ENCODE measurements at regions not wholly inside any gene's neighbourhood (a gene's known extent, or its start where the extent isn't known, plus 50 kb on each side); places are given as distances from the start of the nearest gene placed in this dataset.

DNA sequence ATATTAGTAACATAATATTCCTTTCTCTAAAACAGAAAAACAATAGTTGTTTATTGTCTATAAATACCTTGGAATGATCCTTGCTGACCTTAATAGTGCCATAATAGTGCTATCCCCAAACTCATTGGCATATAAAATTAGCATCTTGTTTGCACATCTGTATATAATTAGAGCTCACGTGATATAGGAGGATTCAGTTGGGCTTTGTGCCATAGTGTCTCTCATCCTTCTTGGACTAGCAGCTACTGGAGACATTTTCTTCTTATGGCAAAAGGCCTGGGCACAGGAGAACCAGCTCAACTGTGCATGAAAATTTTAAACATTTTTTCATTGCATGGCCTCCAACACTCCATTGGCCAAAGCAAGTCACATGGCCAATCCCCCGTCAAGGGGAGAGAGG lies 342.5 kb downstream of the SPATA31D1 start:
- Histone ChIP-seq H3K27me3 (ENCODE audit: control insufficient read depth in 1 of 2, insufficient read depth in 2 of 2, low read length in 2 of 2) (no peaks in the 10 kb centered on the region), H3K4me3 (ENCODE audit: low read depth in 1 of 2, low read length in 2 of 2) (no peak overlapping the region), H3K27ac (ENCODE audit: low read depth, low read length) (no peak overlapping the region), H3K9ac (ENCODE audit: low read depth in 1 of 2, low read length in 2 of 2) (no peak overlapping the region), H3K4me1 (ENCODE audit: control insufficient read depth in 1 of 2, insufficient read depth in 2 of 2, low read length in 2 of 2) (no peaks in the 10 kb centered on the region), H3K36me3 (ENCODE audit: control insufficient read depth in 1 of 2, insufficient read depth in 2 of 2, low read length in 2 of 2) (no peaks in the 10 kb centered on the region), H3K9me3 (ENCODE audit: control insufficient read depth in 1 of 2, low read length in 2 of 2) (no peaks in the 10 kb centered on the region)

DNA sequence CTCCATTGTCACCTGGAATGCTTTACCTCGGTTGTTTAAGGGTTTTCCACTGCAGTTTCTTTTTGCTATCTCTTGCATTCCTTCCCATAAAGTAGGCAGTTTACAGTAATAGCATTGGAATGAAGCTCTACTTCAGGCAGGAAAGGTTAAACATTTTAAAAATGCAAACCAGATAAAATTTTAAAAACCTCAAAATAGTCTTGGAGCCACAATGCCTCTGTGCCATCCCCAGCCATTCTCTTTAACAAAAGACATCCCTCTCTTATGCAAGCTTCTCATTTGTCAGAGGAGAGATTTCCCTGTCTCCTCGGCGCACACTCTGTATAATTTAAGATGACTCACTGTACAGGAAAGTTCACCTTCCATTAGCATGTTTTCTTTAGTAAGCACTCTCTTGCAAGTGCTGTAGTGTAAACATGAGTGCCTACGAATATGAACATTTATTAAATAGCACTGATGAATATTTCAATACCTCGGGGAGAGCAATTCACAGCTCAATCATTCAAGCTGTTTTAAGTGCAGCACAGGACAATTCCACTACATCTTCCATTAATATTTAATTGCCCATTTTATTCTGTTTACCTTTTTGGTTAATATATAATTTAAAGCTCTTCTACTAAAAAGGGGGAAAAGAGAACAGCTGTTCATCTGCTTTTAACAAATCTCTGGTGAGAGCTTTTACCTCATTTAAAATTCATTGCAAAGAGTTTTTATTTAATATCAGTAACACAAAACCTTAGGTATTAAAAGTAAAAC lies 343.6 kb downstream of the SPATA31D1 start:
- Histone ChIP-seq H3K9me3 (ENCODE audit: control insufficient read depth in 1 of 2, low read length in 2 of 2) (no peaks in the 10 kb centered on the region), H3K9ac (ENCODE audit: low read depth in 1 of 2, low read length in 2 of 2) (no peak overlapping the region), H3K4me3 (ENCODE audit: low read depth in 1 of 2, low read length in 2 of 2) (no peak overlapping the region), H3K27ac (ENCODE audit: low read depth, low read length) (no peak overlapping the region), H3K4me1 (ENCODE audit: control insufficient read depth in 1 of 2, insufficient read depth in 2 of 2, low read length in 2 of 2) (no peaks in the 10 kb centered on the region), H3K36me3 (ENCODE audit: control insufficient read depth in 1 of 2, insufficient read depth in 2 of 2, low read length in 2 of 2) (no peaks in the 10 kb centered on the region), H3K27me3 (ENCODE audit: control insufficient read depth in 1 of 2, insufficient read depth in 2 of 2, low read length in 2 of 2) (no peaks in the 10 kb centered on the region)

DNA sequence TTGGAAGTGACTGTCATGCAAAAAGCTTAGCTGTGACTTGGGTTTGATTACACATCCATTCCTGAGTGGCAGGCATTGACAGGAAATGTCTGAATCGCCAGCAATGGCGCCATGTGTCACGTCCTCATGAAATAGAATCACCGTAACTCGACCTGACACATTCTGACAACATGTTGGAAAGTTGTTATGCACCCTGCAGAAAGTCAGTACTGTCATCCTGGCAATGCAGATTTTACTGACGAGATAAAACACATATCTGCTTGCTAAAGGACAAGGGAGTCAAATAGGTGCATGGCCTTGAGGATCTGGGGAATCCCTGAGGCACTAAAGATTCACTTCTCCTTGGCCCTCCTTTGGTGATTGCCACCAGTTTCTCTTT lies 344.2 kb downstream of the SPATA31D1 start:
- Histone ChIP-seq H3K27ac (ENCODE audit: low read depth, low read length) (no peak overlapping the region), H3K9ac (ENCODE audit: low read depth in 1 of 2, low read length in 2 of 2) (no peak overlapping the region), H3K9me3 (ENCODE audit: control insufficient read depth in 1 of 2, low read length in 2 of 2) (no peaks in the 10 kb centered on the region), H3K4me3 (ENCODE audit: low read depth in 1 of 2, low read length in 2 of 2) (no peak overlapping the region), H3K27me3 (ENCODE audit: control insufficient read depth in 1 of 2, insufficient read depth in 2 of 2, low read length in 2 of 2) (no peaks in the 10 kb centered on the region), H3K4me1 (ENCODE audit: control insufficient read depth in 1 of 2, insufficient read depth in 2 of 2, low read length in 2 of 2) (no peaks in the 10 kb centered on the region), H3K36me3 (ENCODE audit: control insufficient read depth in 1 of 2, insufficient read depth in 2 of 2, low read length in 2 of 2) (no peaks in the 10 kb centered on the region)

DNA sequence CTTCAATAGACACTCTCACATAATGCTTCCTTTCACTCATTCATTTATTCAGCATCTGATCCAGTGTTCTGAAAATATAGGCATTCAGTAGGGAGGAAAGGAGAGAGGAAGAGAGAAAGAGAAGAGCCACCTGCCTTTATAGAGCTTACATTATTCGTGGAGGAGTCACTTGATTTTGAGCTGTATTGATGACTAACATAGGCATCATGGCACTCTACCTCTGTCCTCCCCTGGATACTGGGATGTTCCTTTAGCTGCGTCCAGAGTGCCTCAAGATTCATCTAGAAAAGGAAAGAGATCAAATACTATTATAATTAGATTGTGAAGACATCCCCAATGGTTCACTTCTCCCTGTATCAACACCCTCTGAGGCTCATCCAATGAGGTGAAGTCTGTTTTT lies 345.1 kb downstream of the SPATA31D1 start:
- Histone ChIP-seq H3K4me1 (ENCODE audit: control insufficient read depth in 1 of 2, insufficient read depth in 2 of 2, low read length in 2 of 2) (no peaks in the 10 kb centered on the region), H3K27ac (ENCODE audit: low read depth, low read length) (no peak overlapping the region), H3K4me3 (ENCODE audit: low read depth in 1 of 2, low read length in 2 of 2) (no peak overlapping the region), H3K27me3 (ENCODE audit: control insufficient read depth in 1 of 2, insufficient read depth in 2 of 2, low read length in 2 of 2) (no peaks in the 10 kb centered on the region), H3K9me3 (ENCODE audit: control insufficient read depth in 1 of 2, low read length in 2 of 2) (no peaks in the 10 kb centered on the region), H3K36me3 (ENCODE audit: control insufficient read depth in 1 of 2, insufficient read depth in 2 of 2, low read length in 2 of 2) (no peaks in the 10 kb centered on the region), H3K9ac (ENCODE audit: low read depth in 1 of 2, low read length in 2 of 2) (no peak overlapping the region)

DNA sequence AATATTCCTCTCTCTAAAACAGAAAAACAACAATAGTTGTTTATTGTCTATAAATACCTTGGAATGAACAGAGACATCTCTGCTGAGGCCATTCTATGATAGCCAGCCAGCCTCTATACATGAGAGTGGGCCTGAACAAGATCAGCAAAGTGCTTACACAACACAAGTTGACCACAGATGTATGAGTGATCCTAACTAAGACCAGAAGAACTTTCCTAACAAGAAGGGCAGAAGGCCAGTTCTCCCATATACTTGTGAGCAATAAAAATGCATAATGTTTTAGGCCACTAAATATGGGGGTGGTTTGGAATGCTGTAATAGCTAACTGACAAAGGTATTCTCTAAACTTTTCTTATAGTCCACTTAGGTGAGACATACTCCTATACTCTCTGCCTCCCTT lies 345.7 kb downstream of the SPATA31D1 start:
- H3K9ac ChIP-seq (ENCODE audit: low read depth in 1 of 2, low read length in 2 of 2), result no peak overlapping the region
- H3K27ac ChIP-seq (ENCODE audit: low read depth, low read length), result no peak overlapping the region
- no peaks in the 10 kb centered on the region for H3K36me3 ChIP-seq (ENCODE audit: control insufficient read depth in 1 of 2, insufficient read depth in 2 of 2, low read length in 2 of 2)
- H3K9me3 ChIP-seq (ENCODE audit: control insufficient read depth in 1 of 2, low read length in 2 of 2), result no peaks in the 10 kb centered on the region
- H3K27me3 ChIP-seq (ENCODE audit: control insufficient read depth in 1 of 2, insufficient read depth in 2 of 2, low read length in 2 of 2), result no peaks in the 10 kb centered on the region
- no peak overlapping the region for H3K4me3 ChIP-seq (ENCODE audit: low read depth in 1 of 2, low read length in 2 of 2)
- no peaks in the 10 kb centered on the region for H3K4me1 ChIP-seq (ENCODE audit: control insufficient read depth in 1 of 2, insufficient read depth in 2 of 2, low read length in 2 of 2)

DNA sequence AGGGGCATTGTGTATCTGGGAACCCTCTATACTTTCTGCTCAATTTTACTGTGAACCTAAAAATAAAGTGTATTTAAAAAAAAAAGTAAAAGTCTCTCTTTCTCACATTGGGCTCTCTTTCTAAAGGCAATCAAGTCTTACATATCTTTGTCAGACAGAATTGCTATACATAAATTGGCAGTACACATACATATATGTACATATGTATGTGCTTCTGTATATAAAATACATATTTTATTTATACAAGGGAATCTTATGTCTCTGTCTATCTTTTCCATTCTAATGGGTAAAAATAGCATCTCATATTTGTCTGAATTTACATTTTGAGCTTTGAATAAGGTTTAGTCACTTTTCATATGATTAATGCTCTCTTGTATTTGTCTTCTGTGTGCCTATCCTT lies 348.8 kb downstream of the SPATA31D1 start:
- Histone ChIP-seq H3K27me3 (ENCODE audit: control insufficient read depth in 1 of 2, insufficient read depth in 2 of 2, low read length in 2 of 2) (no peaks in the 10 kb centered on the region), H3K9ac (ENCODE audit: low read depth in 1 of 2, low read length in 2 of 2) (no peak overlapping the region), H3K4me1 (ENCODE audit: control insufficient read depth in 1 of 2, insufficient read depth in 2 of 2, low read length in 2 of 2) (no peaks in the 10 kb centered on the region), H3K4me3 (ENCODE audit: low read depth in 1 of 2, low read length in 2 of 2) (no peak overlapping the region), H3K9me3 (ENCODE audit: control insufficient read depth in 1 of 2, low read length in 2 of 2) (no peaks in the 10 kb centered on the region), H3K27ac (ENCODE audit: low read depth, low read length) (no peak overlapping the region), H3K36me3 (ENCODE audit: control insufficient read depth in 1 of 2, insufficient read depth in 2 of 2, low read length in 2 of 2) (no peaks in the 10 kb centered on the region)

DNA sequence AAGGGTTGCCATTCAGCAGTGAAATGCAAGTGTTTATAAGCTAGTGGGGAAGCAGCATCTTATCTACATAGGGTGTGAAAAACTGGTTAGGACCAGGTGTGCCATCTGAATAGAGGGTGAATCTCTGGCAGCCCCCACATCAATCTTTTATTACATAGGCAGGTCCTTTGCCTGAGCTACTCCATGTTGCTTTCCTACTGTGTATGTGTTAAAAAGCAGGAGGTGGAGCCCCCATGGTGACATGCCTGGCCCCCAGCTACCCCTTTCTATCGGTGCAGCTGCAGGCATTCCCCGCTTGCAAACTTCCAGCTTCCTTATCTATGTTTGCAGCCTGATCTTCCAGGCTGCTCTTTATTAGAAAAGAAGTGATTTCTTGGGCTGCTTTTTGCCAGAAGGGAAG lies 353.5 kb downstream of the SPATA31D1 start:
- Histone ChIP-seq H3K9me3 (ENCODE audit: control insufficient read depth in 1 of 2, low read length in 2 of 2) (peaks cover 0 to 6% of the 10 kb centered on the region in 2 donors), H3K4me1 (ENCODE audit: control insufficient read depth in 1 of 2, insufficient read depth in 2 of 2, low read length in 2 of 2) (no peaks in the 10 kb centered on the region), H3K27me3 (ENCODE audit: control insufficient read depth in 1 of 2, insufficient read depth in 2 of 2, low read length in 2 of 2) (no peaks in the 10 kb centered on the region)

DNA sequence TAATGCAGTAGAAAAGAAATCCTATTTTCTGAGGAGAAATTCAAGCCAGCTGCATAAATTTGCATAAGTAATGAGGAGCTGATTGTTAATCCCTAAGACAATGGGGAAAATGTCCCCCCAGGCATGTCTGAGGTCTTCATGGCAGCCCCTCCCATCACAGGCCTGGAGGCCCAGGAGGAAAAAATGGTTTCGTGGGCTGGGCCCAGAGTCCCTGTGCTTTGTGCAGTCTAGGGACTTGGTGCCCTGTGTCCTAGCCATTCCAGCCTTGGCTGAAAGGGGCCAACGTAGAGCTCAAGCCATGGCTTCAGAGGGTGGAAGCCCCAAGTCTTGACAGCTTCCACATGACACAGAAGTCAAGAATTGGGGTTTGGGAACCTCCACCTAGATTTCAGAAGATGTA lies 357.5 kb downstream of the SPATA31D1 start:
- Histone ChIP-seq H3K36me3 (ENCODE audit: control insufficient read depth in 1 of 2, insufficient read depth in 2 of 2, low read length in 2 of 2) (no peaks in the 10 kb centered on the region), H3K27ac (ENCODE audit: low read depth, low read length) (no peak overlapping the region), H3K9ac (ENCODE audit: low read depth in 1 of 2, low read length in 2 of 2) (no peak overlapping the region), H3K27me3 (ENCODE audit: control insufficient read depth in 1 of 2, insufficient read depth in 2 of 2, low read length in 2 of 2) (no peaks in the 10 kb centered on the region), H3K4me3 (ENCODE audit: low read depth in 1 of 2, low read length in 2 of 2) (no peak overlapping the region), H3K4me1 (ENCODE audit: control insufficient read depth in 1 of 2, insufficient read depth in 2 of 2, low read length in 2 of 2) (no peaks in the 10 kb centered on the region), H3K9me3 (ENCODE audit: control insufficient read depth in 1 of 2, low read length in 2 of 2) (peaks cover 0 to 6% of the 10 kb centered on the region in 2 donors)

More for the DNA sequence above, 353.5 kb downstream of the SPATA31D1 start:
- H3K27ac ChIP-seq (ENCODE audit: low read depth, low read length), result no peak overlapping the region
- no peaks in the 10 kb centered on the region for H3K36me3 ChIP-seq (ENCODE audit: control insufficient read depth in 1 of 2, insufficient read depth in 2 of 2, low read length in 2 of 2)
- H3K9ac ChIP-seq (ENCODE audit: low read depth in 1 of 2, low read length in 2 of 2), result no peak overlapping the region
- no peak overlapping the region for H3K4me3 ChIP-seq (ENCODE audit: low read depth in 1 of 2, low read length in 2 of 2)

DNA sequence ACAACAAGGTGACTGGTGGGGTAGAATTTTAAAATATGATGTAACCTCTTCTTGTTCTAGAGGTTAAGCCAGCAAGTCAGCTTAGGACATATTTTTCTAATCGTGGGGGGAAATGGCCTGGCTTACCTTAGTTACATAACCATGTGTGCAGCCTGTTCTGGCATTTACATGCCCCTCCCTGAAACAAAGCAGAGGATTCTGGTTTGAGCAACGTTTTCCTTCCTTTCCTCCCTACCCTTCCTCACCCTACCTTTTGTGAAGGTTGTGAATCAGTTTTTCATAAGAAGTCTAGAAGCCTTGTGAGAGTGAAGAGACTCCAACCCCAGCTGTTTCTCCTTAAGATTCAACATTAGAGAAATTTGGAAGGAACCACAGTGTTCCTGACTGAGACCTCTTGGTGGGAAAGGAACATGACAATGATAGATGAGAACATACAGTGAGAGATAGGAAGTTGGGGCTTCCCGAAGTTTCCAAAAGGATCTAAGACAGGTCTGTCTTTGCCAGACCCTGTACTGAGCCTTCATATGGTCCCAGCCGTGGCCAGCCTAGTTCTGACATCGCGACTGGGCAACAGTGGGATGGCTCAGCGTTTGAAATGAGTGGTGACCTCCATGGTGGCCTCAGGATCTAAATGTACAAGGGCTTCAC lies 365.2 kb downstream of the SPATA31D1 start:
- Histone ChIP-seq H3K4me3 (ENCODE audit: low read depth in 1 of 2, low read length in 2 of 2) (no peak overlapping the region), H3K27ac (ENCODE audit: low read depth, low read length) (no peak overlapping the region), H3K9ac (ENCODE audit: low read depth in 1 of 2, low read length in 2 of 2) (no peak overlapping the region), H3K27me3 (ENCODE audit: control insufficient read depth in 1 of 2, insufficient read depth in 2 of 2, low read length in 2 of 2) (no peaks in the 10 kb centered on the region), H3K9me3 (ENCODE audit: control insufficient read depth in 1 of 2, low read length in 2 of 2) (no peaks in the 10 kb centered on the region), H3K36me3 (ENCODE audit: control insufficient read depth in 1 of 2, insufficient read depth in 2 of 2, low read length in 2 of 2) (no peaks in the 10 kb centered on the region), H3K4me1 (ENCODE audit: control insufficient read depth in 1 of 2, insufficient read depth in 2 of 2, low read length in 2 of 2) (no peaks in the 10 kb centered on the region)

DNA sequence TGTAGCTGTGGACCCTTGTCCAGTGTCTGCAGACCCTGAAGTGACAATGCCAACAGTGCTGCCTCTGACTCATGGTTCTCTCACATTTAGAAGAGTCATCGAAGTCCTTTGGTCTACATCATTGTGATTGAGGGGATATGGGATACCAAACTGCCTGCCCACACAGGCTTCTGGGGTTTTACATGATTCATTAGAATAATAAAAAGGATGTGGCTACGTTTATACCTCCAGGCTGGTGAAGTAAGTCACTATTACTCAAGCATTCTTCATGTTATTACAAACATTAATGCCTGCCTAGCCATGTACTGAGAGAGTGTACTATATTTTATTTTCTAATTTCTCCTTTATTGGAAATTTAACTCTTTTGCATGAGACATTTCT lies 365.7 kb downstream of the SPATA31D1 start:
- Histone ChIP-seq H3K4me1 (ENCODE audit: control insufficient read depth in 1 of 2, insufficient read depth in 2 of 2, low read length in 2 of 2) (no peaks in the 10 kb centered on the region), H3K4me3 (ENCODE audit: low read depth in 1 of 2, low read length in 2 of 2) (no peak overlapping the region), H3K27me3 (ENCODE audit: control insufficient read depth in 1 of 2, insufficient read depth in 2 of 2, low read length in 2 of 2) (no peaks in the 10 kb centered on the region), H3K9me3 (ENCODE audit: control insufficient read depth in 1 of 2, low read length in 2 of 2) (no peaks in the 10 kb centered on the region), H3K36me3 (ENCODE audit: control insufficient read depth in 1 of 2, insufficient read depth in 2 of 2, low read length in 2 of 2) (no peaks in the 10 kb centered on the region), H3K27ac (ENCODE audit: low read depth, low read length) (no peak overlapping the region), H3K9ac (ENCODE audit: low read depth in 1 of 2, low read length in 2 of 2) (no peak overlapping the region)

Data from duodenal mucosa (tissue), 2 donors.